HG02981 (cell line): ENCODE measurements at regions not wholly inside any gene's neighbourhood (a gene's known extent, or its start where the extent isn't known, plus 50 kb on each side); places are given as distances from the start of the nearest gene placed in this dataset.
"Not testable (repeated sequence)": the region's sequence is repeated elsewhere in the genome, so short reads cannot be mapped to it uniquely, and the experiment has no call there.

Experiments used
- ATAC-seq: cut with Tn5 transposase; IDR thresholded peaks from one replicate; pipeline ENCODE4 v1.9.1; 2021; ENCODE audit warnings: mild to moderate bottlenecking, moderate library complexity; ENCODE audit not compliant: unreplicated experiment

GRCh38 chr11:115611343-115611742, 107.1 kb upstream of the CADM1 start:
- no peak for ATAC-seq

GRCh38 chr11:115610908-115611307, 106.7 kb upstream of the CADM1 start:
- no peak for ATAC-seq

GRCh38 chr11:115610234-115610633, 106.0 kb upstream of the CADM1 start:
- ATAC-seq: not testable (repeated sequence)

- ATAC-seq: no peak
Observed at GRCh38 chr11:115608976-115609375, 104.8 kb upstream of the CADM1 start.

- no peak for ATAC-seq
Observed at GRCh38 chr11:115607621-115608221, 103.5 kb upstream of the CADM1 start.

- no peak for ATAC-seq
Observed at GRCh38 chr11:115606498-115607220, 102.4 kb upstream of the CADM1 start.

GRCh38 chr11:115605871-115606497, 101.8 kb upstream of the CADM1 start:
- ATAC-seq: no peak

- ATAC-seq: not testable (repeated sequence)
Observed at GRCh38 chr11:115605397-115605796, 101.2 kb upstream of the CADM1 start.

GRCh38 chr11:115599125-115599524, 94.9 kb upstream of the CADM1 start:
- ATAC-seq: no peak

- ATAC-seq: no peak
Observed at GRCh38 chr11:115598257-115598901, 94.2 kb upstream of the CADM1 start.

GRCh38 chr11:115591380-115591779, 87.2 kb upstream of the CADM1 start:
- ATAC-seq: no peak

GRCh38 chr11:115590254-115590653, 86.0 kb upstream of the CADM1 start:
- no peak for ATAC-seq

GRCh38 chr11:115587718-115588342, 83.6 kb upstream of the CADM1 start:
- no peak for ATAC-seq

GRCh38 chr11:115585361-115586024, 81.3 kb upstream of the CADM1 start:
- ATAC-seq: peak; percentile 88

- ATAC-seq: no peak
Observed at GRCh38 chr11:115581871-115582639, 77.8 kb upstream of the CADM1 start.

- ATAC-seq: no peak
Observed at GRCh38 chr11:115580927-115581680, 76.9 kb upstream of the CADM1 start.

- no peak for ATAC-seq
Observed at GRCh38 chr11:115580416-115580815, 76.2 kb upstream of the CADM1 start.

- no peak for ATAC-seq
Observed at GRCh38 chr11:115579181-115579825, 75.1 kb upstream of the CADM1 start.

- no peak for ATAC-seq
Observed at GRCh38 chr11:115578275-115578674, 74.1 kb upstream of the CADM1 start.
